GM23338 (cell line): ENCODE measurements at regions not wholly inside any gene's neighbourhood (a gene's known extent, or its start where the extent isn't known, plus 50 kb on each side); places are given as distances from the start of the nearest gene placed in this dataset.

Source experiments
- ATAC-seq: fragments of 200-7000 bp; cut with Tn5 transposase; 3 replicates; pipeline ENCODE4 v1.9.1; 2020
- DNase-seq: peaks from one replicate; pipeline ENCODE4 v3.0.0-alpha.2; 2015; ENCODE audit warnings: low spot score
- H2AFZ ChIP-seq: fragments of 200-600 bp; sonication (generic); 2 replicates; pipeline ENCODE4 v1.8.0; 2016; ENCODE audit warnings: antibody characterized with exemption, mild to moderate bottlenecking, moderate library complexity
- H3F3A ChIP-seq: fragments of 200-600 bp; sonication (generic); replicated peaks from 2 replicates; pipeline ENCODE4 v1.8.0; 2017; ENCODE audit warnings: antibody characterized with exemption, mixed run types, low read depth
- H3K27ac ChIP-seq: fragments of 200-600 bp; sonication (generic); 2 replicates; pipeline ENCODE4 v1.6.1; 2016; ENCODE audit warnings: low read depth
- H3K27me3 ChIP-seq: fragments of 200-600 bp; sonication (generic); 2 replicates; pipeline ENCODE4 v1.8.0; 2016; ENCODE audit warnings: mild to moderate bottlenecking, mixed run types, moderate library complexity; ENCODE audit not compliant: insufficient read depth
- H3K36me3 ChIP-seq: fragments of 200-600 bp; sonication (generic); 2 replicates; pipeline ENCODE4 v1.8.0; 2016; ENCODE audit warnings: mild to moderate bottlenecking; ENCODE audit not compliant: insufficient read depth
- H3K4me1 ChIP-seq: fragments of 200-600 bp; sonication (generic); 2 replicates; pipeline ENCODE4 v1.8.0; 2016; ENCODE audit warnings: mild to moderate bottlenecking, moderate library complexity; ENCODE audit not compliant: insufficient read depth
- H3K4me2 ChIP-seq: fragments of 200-600 bp; sonication (generic); 2 replicates; pipeline ENCODE4 v1.7.1; 2017; ENCODE audit warnings: mixed run types
- H3K4me3 ChIP-seq: fragments of 200-600 bp; sonication (generic); 2 replicates; pipeline ENCODE4 v1.6.1; 2016; ENCODE audit warnings: mixed run types
- H3K79me2 ChIP-seq: fragments of 200-600 bp; sonication (generic); replicated peaks from 2 replicates; pipeline ENCODE4 v1.8.0; 2017; ENCODE audit warnings: mild to moderate bottlenecking; ENCODE audit not compliant: insufficient read depth
- H3K9me2 ChIP-seq: fragments of 200-600 bp; sonication (generic); 2 replicates; pipeline ENCODE4 v1.8.0; 2017; ENCODE audit not compliant: insufficient read depth
- H4K20me1 ChIP-seq: fragments of 200-600 bp; sonication (generic); replicated peaks from 2 replicates; pipeline ENCODE4 v1.8.0; 2017; ENCODE audit warnings: mild to moderate bottlenecking; ENCODE audit not compliant: insufficient read depth
- H3K27ac Mint-ChIP-seq: 2 replicates; pipeline ENCODE4 v1.8.0; 2020; ENCODE audit warnings: inconsistent platforms, mild to moderate bottlenecking, moderate library complexity, mixed read lengths
- H3K27me3 Mint-ChIP-seq: 3 replicates; pipeline ENCODE4 v1.8.0; 2022; ENCODE audit warnings: low read depth, mild to moderate bottlenecking, moderate library complexity, mixed read lengths, inconsistent platforms; ENCODE audit not compliant: insufficient read depth, poor library complexity
- H3K36me3 Mint-ChIP-seq: 3 replicates; pipeline ENCODE4 v1.8.0; 2021; ENCODE audit warnings: low read depth, mild to moderate bottlenecking, inconsistent platforms, moderate library complexity, mixed read lengths
- H3K4me1 Mint-ChIP-seq: 3 replicates; pipeline ENCODE4 v1.8.0; 2020; ENCODE audit warnings: mild to moderate bottlenecking, inconsistent platforms, mixed read lengths
- H3K4me3 Mint-ChIP-seq: 3 replicates; pipeline ENCODE4 v1.8.0; 2021; ENCODE audit warnings: moderate library complexity, mild to moderate bottlenecking, inconsistent platforms, mixed read lengths
- H3K9me3 Mint-ChIP-seq: 3 replicates; pipeline ENCODE4 v1.8.0; 2020; ENCODE audit warnings: moderate library complexity, mild to moderate bottlenecking, inconsistent platforms, mixed read lengths
- CREB1 ChIP-seq: fragments of 250-450 bp; sonication (Bioruptor Pico); IDR thresholded peaks from 2 replicates; pipeline ENCODE4 v1.5.0; 2020; ENCODE audit warnings: low read depth, mild to moderate bottlenecking, moderate library complexity
- EZH2 ChIP-seq: fragments of 200-600 bp; sonication (generic); IDR thresholded peaks from one replicate; pipeline ENCODE4 v1.8.0; 2017; ENCODE audit warnings: antibody characterized with exemption, mild to moderate bottlenecking, low read depth; ENCODE audit not compliant: unreplicated experiment
- EZH2phosphoT487 ChIP-seq: fragments of 200-600 bp; sonication (generic); IDR thresholded peaks from one replicate; pipeline ENCODE4 v1.8.1; 2018; ENCODE audit warnings: antibody characterized with exemption; ENCODE audit not compliant: unreplicated experiment
- JUNB ChIP-seq: IDR thresholded peaks from one replicate; pipeline ENCODE4 v1.6.1; 2016; ENCODE audit warnings: antibody characterized with exemption; ENCODE audit not compliant: unreplicated experiment
- NANOG ChIP-seq: IDR thresholded peaks from 2 replicates; pipeline ENCODE4 v1.6.1; 2016; ENCODE audit warnings: antibody characterized with exemption, borderline replicate concordance
- POLR2AphosphoS5 ChIP-seq: IDR thresholded peaks from 2 replicates; pipeline ENCODE4 v1.6.1; 2016; ENCODE audit warnings: antibody characterized with exemption, low read depth
- REST ChIP-seq: IDR thresholded peaks from one replicate; pipeline ENCODE4 v1.6.1; 2018; ENCODE audit warnings: antibody characterized with exemption; ENCODE audit not compliant: unreplicated experiment
- STAT1 ChIP-seq: IDR thresholded peaks from one replicate; pipeline ENCODE4 v1.6.1; 2016; ENCODE audit warnings: antibody characterized with exemption; ENCODE audit not compliant: unreplicated experiment
- ZNF114 ChIP-seq: fragments of 250-450 bp; sonication (Bioruptor Pico); IDR thresholded peaks from 2 replicates; pipeline ENCODE4 v1.5.0; 2020; ENCODE audit warnings: mild to moderate bottlenecking, moderate library complexity
- ZNF331 ChIP-seq: fragments of 250-450 bp; sonication (Bioruptor Pico); IDR thresholded peaks from 2 replicates; pipeline ENCODE4 v1.5.0; 2020; ENCODE audit warnings: low read depth, mild to moderate bottlenecking, moderate library complexity
- ZNF462 ChIP-seq: fragments of 250-450 bp; sonication (Bioruptor Pico); IDR thresholded peaks from 2 replicates; pipeline ENCODE4 v1.5.0; 2020; ENCODE audit warnings: mild to moderate bottlenecking, moderate library complexity
- TF ChIP-seq, protein P1 (sequence below): IDR thresholded peaks from 2 replicates; pipeline ENCODE4 v1.6.1; 2016; ENCODE audit warnings: antibody characterized with exemption
- TF ChIP-seq, protein P2 (sequence below), 2 experiments: fragments of 200-600 bp in 1 of 2; sonication (generic) in 1 of 2; conservative IDR thresholded peaks; 2 replicates each; pipeline versions ENCODE4 v1.5.1 to v1.6.1; 2016 to 2017; ENCODE audit warnings: antibody characterized with exemption in 2 of 2, low read depth in 2 of 2, mild to moderate bottlenecking in 2 of 2, moderate library complexity in 1 of 2

GRCh38 chr10:8768341-8768740, 713.9 kb downstream of the GATA3 start:
- no peak for ATAC-seq
- TF ChIP-seq, protein P1, sequence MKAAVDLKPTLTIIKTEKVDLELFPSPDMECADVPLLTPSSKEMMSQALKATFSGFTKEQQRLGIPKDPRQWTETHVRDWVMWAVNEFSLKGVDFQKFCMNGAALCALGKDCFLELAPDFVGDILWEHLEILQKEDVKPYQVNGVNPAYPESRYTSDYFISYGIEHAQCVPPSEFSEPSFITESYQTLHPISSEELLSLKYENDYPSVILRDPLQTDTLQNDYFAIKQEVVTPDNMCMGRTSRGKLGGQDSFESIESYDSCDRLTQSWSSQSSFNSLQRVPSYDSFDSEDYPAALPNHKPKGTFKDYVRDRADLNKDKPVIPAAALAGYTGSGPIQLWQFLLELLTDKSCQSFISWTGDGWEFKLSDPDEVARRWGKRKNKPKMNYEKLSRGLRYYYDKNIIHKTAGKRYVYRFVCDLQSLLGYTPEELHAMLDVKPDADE = no peak
- TF ChIP-seq ZNF114 = no peak
- no peak for TF ChIP-seq EZH2
- TF ChIP-seq NANOG = no peak
- TF ChIP-seq JUNB = no peak
- TF ChIP-seq STAT1 = no peak
- TF ChIP-seq POLR2AphosphoS5 = no peak
- TF ChIP-seq EZH2phosphoT487 = no peak
- no peak for TF ChIP-seq ZNF462 (CRISPR knock-in tag)
- TF ChIP-seq CREB1 = no peak
- TF ChIP-seq ZNF331 = no peak
- TF ChIP-seq, protein P2, sequence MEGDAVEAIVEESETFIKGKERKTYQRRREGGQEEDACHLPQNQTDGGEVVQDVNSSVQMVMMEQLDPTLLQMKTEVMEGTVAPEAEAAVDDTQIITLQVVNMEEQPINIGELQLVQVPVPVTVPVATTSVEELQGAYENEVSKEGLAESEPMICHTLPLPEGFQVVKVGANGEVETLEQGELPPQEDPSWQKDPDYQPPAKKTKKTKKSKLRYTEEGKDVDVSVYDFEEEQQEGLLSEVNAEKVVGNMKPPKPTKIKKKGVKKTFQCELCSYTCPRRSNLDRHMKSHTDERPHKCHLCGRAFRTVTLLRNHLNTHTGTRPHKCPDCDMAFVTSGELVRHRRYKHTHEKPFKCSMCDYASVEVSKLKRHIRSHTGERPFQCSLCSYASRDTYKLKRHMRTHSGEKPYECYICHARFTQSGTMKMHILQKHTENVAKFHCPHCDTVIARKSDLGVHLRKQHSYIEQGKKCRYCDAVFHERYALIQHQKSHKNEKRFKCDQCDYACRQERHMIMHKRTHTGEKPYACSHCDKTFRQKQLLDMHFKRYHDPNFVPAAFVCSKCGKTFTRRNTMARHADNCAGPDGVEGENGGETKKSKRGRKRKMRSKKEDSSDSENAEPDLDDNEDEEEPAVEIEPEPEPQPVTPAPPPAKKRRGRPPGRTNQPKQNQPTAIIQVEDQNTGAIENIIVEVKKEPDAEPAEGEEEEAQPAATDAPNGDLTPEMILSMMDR (conservative IDR thresholded peaks at IDR 0.05; ENCODE audit: low read depth in 2 of 2) = no peak
- TF ChIP-seq REST = no peak
- Mint-ChIP-seq H3K4me1 (peaks cover 13% of the 10 kb centered on the region; the same call in 2 of the 3 replicates), H3K27me3 (peaks cover 3% of the 10 kb centered on the region), H3K36me3 (no peaks in the 10 kb centered on the region), H3K4me3 (no peak overlapping the region), H3K27ac (no peak overlapping the region), H3K9me3 (no peaks in the 10 kb centered on the region)
- Histone ChIP-seq H3K27me3 (no peaks in the 10 kb centered on the region), H3F3A (no peaks in the 10 kb centered on the region), H3K4me2 (no peak overlapping the region), H3K27ac (no peak overlapping the region), H3K36me3 (no peaks in the 10 kb centered on the region), H3K9me2 (no peaks in the 10 kb centered on the region), H3K4me1 (peaks cover 16% of the 10 kb centered on the region), H3K79me2 (no peaks in the 10 kb centered on the region), H3K4me3 (no peak overlapping the region), H2AFZ (no peak overlapping the region), H4K20me1 (no peaks in the 10 kb centered on the region)
- no peak for DNase-seq
